GM13976 (cell line): ENCODE measurements at regions not wholly inside any gene's neighbourhood (a gene's known extent, or its start where the extent isn't known, plus 50 kb on each side); places are given as distances from the start of the nearest gene placed in this dataset.

ENCODE experiments used
- DNase-seq: peaks from one replicate; pipeline ENCODE4 v3.0.0; 2012; ENCODE audit warnings: low spot score
- in situ Hi-C: fragments of 300-500 bp; cut with MboI; formaldehyde crosslinking; loops from one replicate; pipeline ENCODE4 v1.12.0; 2022; ENCODE audit warnings: low sequenced_read_pairs, mixed read lengths, inconsistent platforms; ENCODE audit not compliant: unreplicated experiment
- TF ChIP-seq, protein P1 (sequence below): IDR thresholded peaks from 2 replicates; pipeline ENCODE4 v1.5.1; 2012; ENCODE audit warnings: borderline replicate concordance, mild to moderate bottlenecking; ENCODE audit not compliant: insufficient read depth; ENCODE audit errors: extremely low read depth, missing control alignments, control extremely low read depth

DNA sequence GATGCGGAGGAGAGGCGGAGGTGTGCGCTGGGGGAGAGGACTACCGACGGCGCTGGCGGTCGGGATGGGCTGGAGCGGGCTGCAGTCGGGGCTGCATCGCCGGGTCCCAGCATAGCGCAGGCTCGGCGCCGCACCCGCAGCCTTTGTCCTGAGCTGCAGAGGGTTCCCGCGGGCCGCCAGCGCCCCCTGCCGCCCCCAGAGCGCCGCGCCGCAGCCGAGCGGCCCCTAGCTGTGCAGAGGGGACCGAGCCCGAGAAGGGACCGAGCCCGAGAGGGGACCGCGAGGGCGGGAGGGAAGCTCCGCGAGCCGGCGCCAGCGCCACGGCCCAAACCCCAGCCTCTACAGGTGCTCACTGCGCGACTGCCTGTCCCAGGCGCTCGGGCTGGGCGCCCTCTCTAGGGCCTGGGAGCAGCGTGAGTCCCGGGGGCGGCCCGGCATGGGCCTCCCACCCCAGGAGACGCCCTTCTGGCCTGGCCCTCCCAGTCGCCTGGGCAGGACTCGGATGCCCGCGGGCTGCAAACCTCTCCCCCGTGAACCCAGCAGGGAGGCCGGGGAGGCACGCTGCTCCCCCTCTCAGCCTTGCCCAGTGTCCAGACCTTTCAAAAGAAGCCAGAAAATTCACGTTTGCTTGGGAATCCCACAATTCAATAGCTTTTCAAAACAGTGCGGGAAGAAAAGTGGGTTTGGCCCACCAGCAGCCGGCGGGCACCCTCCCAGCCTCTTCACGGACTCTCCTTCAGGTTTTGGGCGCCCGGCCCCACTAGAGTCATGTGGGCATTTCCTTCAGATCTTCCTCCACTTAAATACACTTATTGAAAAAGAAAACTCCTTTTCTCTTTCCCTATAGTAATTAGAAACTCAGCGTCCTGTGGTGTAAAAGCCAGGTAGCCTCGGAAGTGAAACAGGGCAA lies 134.7 kb downstream of the TPRA1 start:
- in situ Hi-C loops = no loop called here
- TF ChIP-seq, protein P1, sequence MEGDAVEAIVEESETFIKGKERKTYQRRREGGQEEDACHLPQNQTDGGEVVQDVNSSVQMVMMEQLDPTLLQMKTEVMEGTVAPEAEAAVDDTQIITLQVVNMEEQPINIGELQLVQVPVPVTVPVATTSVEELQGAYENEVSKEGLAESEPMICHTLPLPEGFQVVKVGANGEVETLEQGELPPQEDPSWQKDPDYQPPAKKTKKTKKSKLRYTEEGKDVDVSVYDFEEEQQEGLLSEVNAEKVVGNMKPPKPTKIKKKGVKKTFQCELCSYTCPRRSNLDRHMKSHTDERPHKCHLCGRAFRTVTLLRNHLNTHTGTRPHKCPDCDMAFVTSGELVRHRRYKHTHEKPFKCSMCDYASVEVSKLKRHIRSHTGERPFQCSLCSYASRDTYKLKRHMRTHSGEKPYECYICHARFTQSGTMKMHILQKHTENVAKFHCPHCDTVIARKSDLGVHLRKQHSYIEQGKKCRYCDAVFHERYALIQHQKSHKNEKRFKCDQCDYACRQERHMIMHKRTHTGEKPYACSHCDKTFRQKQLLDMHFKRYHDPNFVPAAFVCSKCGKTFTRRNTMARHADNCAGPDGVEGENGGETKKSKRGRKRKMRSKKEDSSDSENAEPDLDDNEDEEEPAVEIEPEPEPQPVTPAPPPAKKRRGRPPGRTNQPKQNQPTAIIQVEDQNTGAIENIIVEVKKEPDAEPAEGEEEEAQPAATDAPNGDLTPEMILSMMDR = peak; percentile 97

DNA sequence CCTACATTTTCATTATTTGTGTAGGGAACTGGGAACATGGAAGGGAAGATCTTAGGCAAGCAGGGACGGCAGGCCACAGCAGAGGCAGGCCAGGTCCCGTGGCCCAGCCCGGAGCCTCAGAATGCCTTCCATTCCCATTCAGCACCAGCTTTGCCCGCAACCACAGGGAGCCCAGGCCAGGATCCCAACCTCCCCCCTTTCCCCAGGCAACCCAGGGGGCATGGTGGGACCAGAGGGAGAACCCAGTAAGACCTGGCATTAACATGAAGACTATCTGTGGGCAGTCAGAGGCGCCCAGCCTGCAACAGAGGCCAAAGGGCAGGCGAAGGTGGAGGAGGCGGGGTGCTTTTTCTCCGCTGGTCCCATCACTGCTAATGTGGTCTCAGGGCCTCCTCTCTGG lies 135.6 kb downstream of the TPRA1 start:
- in situ Hi-C loops = no loop called here
- TF ChIP-seq, protein P1 = no peak
- no peak for DNase-seq

More for the DNA sequence above, 134.7 kb downstream of the TPRA1 start:
- DNase-seq = peak; percentile 95

DNA sequence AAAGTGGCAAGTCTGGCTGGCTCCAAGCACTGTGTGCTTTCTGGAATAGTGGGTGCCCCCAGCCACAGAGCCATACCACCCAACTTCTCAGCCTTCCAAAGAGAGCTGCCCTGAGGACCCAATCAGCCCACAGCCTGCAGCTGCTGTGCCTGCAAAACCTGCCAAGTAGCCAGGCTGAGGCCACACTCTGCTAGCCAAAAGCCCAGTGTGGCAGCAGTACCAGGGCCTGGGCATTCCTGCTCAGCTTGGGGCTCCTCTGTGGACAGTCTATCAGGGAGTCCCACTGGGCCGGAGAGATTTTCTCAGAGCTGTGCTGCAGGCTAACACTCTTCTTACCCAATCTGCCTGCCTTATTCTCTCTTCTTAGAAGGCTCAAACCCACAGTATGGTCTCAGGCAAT lies 136.5 kb downstream of the TPRA1 start:
- in situ Hi-C loops = no loop called here
- TF ChIP-seq, protein P1 = no peak
- DNase-seq = no peak

DNA sequence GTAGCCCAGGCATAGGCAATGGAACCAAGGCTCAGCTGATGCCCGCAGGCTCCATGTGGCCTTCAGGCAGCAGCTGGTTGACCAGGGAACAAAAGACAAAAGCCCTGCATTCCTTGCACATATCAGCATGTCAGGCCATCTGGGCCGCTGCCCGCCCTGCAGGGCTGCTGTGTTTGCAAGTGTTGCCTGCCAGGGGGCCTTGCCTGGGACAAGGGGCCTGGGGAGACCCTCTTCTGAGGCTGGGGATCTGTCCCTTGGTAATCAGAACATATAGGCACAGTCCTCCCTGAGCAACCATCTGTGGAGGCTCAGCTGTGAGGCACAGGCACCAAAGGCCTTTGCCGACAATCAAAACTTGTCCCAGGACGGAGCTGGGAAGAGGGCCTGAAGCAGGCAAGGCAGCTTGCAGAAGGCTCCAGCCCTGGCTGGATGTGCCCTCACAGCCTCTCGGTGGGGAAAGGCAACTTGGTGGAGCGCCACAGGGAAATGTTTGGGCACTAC lies 138.2 kb downstream of the TPRA1 start:
- in situ Hi-C loops = no loop called here
- DNase-seq = no peak
- TF ChIP-seq, protein P1 = no peak

DNA sequence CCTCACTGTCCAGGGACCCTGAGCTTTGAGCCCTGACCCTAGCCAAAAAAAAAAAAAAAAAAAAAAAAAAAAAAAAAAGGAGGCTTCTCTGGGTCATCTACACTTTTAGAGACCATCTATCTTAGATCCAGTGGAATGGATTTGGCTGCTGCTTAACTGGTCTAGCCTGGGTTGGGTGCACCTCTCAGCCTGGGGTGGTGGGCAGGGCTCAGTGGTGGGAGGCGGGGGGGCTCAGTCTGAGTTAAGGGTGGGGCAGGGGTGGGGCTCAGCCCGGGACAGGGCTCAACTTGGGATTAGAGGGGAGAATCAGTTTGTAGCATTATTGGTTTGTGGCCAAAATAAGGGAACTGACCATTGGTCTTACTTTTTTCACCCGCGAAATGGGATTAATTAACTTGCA lies 139.2 kb downstream of the TPRA1 start:
- TF ChIP-seq, protein P1 = no peak
- no peak for DNase-seq
- in situ Hi-C loops = no loop called here

DNA sequence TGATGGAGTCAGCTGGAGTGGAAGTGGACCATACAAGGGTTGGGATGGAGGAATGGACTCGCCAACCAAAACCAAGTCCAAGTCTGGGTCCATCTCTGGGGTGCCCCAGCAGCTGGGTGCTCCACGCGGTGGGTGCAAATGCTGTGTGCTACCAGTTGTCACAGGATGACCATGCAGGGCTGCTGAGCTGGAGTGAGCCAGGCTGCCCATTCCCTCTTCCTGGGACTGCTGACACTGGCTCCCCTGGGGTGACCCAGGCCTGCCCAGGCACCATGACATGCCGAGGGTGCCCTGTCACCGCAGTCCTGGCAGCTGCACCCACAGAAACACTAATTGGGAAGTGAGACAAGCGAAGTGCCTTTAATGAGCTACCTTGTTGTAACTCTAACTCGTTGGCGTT lies 140.2 kb downstream of the TPRA1 start:
- in situ Hi-C loops = no loop called here
- DNase-seq = no peak
- TF ChIP-seq, protein P1 = no peak
